Esophagus muscularis mucosa (tissue), 4 donors: ENCODE measurements at regions not wholly inside any gene's neighbourhood (a gene's known extent, or its start where the extent isn't known, plus 50 kb on each side); places are given as distances from the start of the nearest gene placed in this dataset.

Experiments used
- CTCF ChIP-seq, 3 experiments: fragments of 200-600 bp in 2 of 3; fragments of 450-650 bp in 1 of 3; sonication (generic) in 2 of 3; IDR thresholded peaks; one replicate each; pipeline ENCODE4 v1.5.1; 2017 to 2019; ENCODE audit warnings: antibody characterized with exemption in 3 of 3, mild to moderate bottlenecking in 2 of 3, moderate library complexity in 1 of 3
- EP300 ChIP-seq: sonication (generic); formaldehyde crosslinking; IDR thresholded peaks from one replicate; pipeline ENCODE4 v1.6.1; 2017; ENCODE audit warnings: antibody characterized with exemption
- POLR2A ChIP-seq: fragments of 450-650 bp; IDR thresholded peaks from one replicate; pipeline ENCODE4 v1.6.1; 2017; ENCODE audit warnings: antibody characterized with exemption, moderate library complexity, mild to moderate bottlenecking, low read depth
- POLR2AphosphoS5 ChIP-seq, 2 donors: sonication (generic); formaldehyde crosslinking; IDR thresholded peaks; one replicate each; pipeline ENCODE4 v1.6.1; 2017; ENCODE audit warnings: antibody characterized with exemption in 2 of 2

GRCh38 chr10:128930515-128930914 is 536.5 kb upstream of the MGMT start:
- TF ChIP-seq CTCF (IDR thresholded peaks at IDR 0.05) (no peak), POLR2A (no peak), EP300 (no peak), POLR2AphosphoS5 (IDR thresholded peaks at IDR 0.05) (no peak)
